Gastroesophageal sphincter (tissue), 3 donors: ENCODE measurements at regions not wholly inside any gene's neighbourhood (a gene's known extent, or its start where the extent isn't known, plus 50 kb on each side); places are given as distances from the start of the nearest gene placed in this dataset.

Source experiments
- CTCF ChIP-seq, 4 experiments: fragments of 200-600 bp in 2 of 4; fragments of 450-650 bp in 2 of 4; sonication (generic) in 1 of 4; IDR thresholded peaks; one replicate each; pipeline ENCODE4 v1.5.1; 2017 to 2019; ENCODE audit warnings: antibody characterized with exemption in 4 of 4, mild to moderate bottlenecking in 2 of 4, moderate library complexity in 2 of 4
- EP300 ChIP-seq: sonication (generic); formaldehyde crosslinking; IDR thresholded peaks from one replicate; pipeline ENCODE4 v1.6.1; 2017; ENCODE audit warnings: antibody characterized with exemption, mild to moderate bottlenecking
- POLR2A ChIP-seq, 2 donors: fragments of 450-650 bp; IDR thresholded peaks; one replicate each; pipeline ENCODE4 v1.6.1; 2017; ENCODE audit warnings: antibody characterized with exemption in 2 of 2, mild to moderate bottlenecking in 2 of 2, moderate library complexity in 1 of 2

GRCh38 chr16:5917436-5918195 is 820.0 kb upstream of the EEF2KMT start:
- TF ChIP-seq POLR2A (IDR thresholded peaks at IDR 0.05): no peak
- TF ChIP-seq CTCF (IDR thresholded peaks at IDR 0.05): no peak
- TF ChIP-seq EP300: no peak
